ENCODE measurements at regions not wholly inside any gene's neighbourhood (a gene's known extent, or its start where the extent isn't known, plus 50 kb on each side); places are given as distances from the start of the nearest gene placed in this dataset.

DNA sequence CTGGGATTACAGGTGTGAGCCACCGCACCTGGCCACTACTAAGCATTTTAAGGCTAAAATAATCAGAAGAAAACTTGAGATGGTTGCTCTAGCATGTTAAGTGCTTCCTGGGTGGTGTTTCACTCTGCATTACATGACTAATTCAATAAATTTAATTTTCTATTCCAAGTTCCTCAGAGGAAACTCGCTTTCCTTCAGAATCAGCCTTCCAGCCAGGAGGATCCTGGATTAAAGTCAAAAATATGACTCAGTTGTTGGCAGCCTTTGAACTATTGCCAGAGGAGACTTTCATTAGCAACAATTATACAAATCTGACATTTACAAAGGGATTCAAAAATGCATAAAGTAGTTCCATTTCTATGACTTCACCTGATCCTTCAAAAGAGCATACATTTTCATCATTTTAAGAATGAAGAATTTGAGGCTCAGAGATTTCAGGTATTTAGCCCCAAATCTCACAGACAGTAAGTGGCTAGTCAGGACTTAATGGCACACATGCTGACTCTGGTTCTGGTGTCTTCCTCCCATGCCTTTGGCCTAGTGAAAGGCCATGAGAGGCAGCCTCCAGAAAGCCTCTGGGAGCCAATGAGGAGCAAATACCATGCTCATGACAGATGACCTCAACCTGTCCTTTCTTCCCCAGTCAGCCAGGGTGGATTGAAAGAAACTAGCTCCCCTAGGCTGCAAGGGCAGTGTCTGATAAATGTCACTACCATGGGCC is 115.7 kb downstream of the MAP3K21 start:
- H4K20me1 ChIP-seq (ENCODE audit: insufficient read depth, low read length) = no peaks in the 10 kb centered on the region
- H3K79me2 ChIP-seq (ENCODE audit: low read length) = no peaks in the 10 kb centered on the region
- no peak overlapping the region for H3K27ac ChIP-seq (ENCODE audit: low read length)
- no peak overlapping the region for H3K9ac ChIP-seq (ENCODE audit: low read length)
- H2AFZ ChIP-seq (ENCODE audit: low read depth, low read length) = no peak overlapping the region
- no peak overlapping the region for H3K4me2 ChIP-seq (ENCODE audit: low read length)
- peaks cover 4% of the 10 kb centered on the region for H3K27me3 ChIP-seq (ENCODE audit: low read depth, low read length)
- H3K4me3 ChIP-seq (ENCODE audit: low read length) = no peak overlapping the region
- H3K36me3 ChIP-seq (replicated peaks; ENCODE audit: low read depth, low read length) = no peaks in the 10 kb centered on the region
- no peaks in the 10 kb centered on the region for H3K9me3 ChIP-seq (ENCODE audit: insufficient read depth, low read length)
- 0 out of 2 replicates have a peak, but pooled peaks cover 4% of the 10 kb centered on the region for H3K4me1 ChIP-seq (ENCODE audit: low read length)
- TF ChIP-seq EZH2phosphoT487 (IDR thresholded peaks at IDR 0.05; ENCODE audit: low read depth) = no peak
- TF ChIP-seq CTCF (IDR thresholded peaks at IDR 0.05; ENCODE audit: low read depth, low read length) = no peak

GRCh38 chr1:233444484-233444883 is 117.0 kb downstream of the MAP3K21 start:
- H3K4me1 ChIP-seq (ENCODE audit: low read length) = 0 out of 2 replicates have a peak, but pooled peaks cover 4% of the 10 kb centered on the region
- H3K79me2 ChIP-seq (ENCODE audit: low read length) = no peaks in the 10 kb centered on the region
- TF ChIP-seq CTCF (IDR thresholded peaks at IDR 0.05; ENCODE audit: low read depth, low read length) = no peak
- no peak for TF ChIP-seq EZH2phosphoT487 (IDR thresholded peaks at IDR 0.05; ENCODE audit: low read depth)
- H3K27me3 ChIP-seq (ENCODE audit: low read depth, low read length) = peaks cover 3% of the 10 kb centered on the region
- no peak overlapping the region for H3K4me2 ChIP-seq (ENCODE audit: low read length)
- H3K27ac ChIP-seq (ENCODE audit: low read length) = no peak overlapping the region
- H3K9me3 ChIP-seq (ENCODE audit: insufficient read depth, low read length) = no peaks in the 10 kb centered on the region
- H2AFZ ChIP-seq (ENCODE audit: low read depth, low read length) = no peak overlapping the region
- no peaks in the 10 kb centered on the region for H4K20me1 ChIP-seq (ENCODE audit: insufficient read depth, low read length)
- no peaks in the 10 kb centered on the region for H3K36me3 ChIP-seq (replicated peaks; ENCODE audit: low read depth, low read length)
- no peak overlapping the region for H3K9ac ChIP-seq (ENCODE audit: low read length)
- no peak overlapping the region for H3K4me3 ChIP-seq (ENCODE audit: low read length)

DNA sequence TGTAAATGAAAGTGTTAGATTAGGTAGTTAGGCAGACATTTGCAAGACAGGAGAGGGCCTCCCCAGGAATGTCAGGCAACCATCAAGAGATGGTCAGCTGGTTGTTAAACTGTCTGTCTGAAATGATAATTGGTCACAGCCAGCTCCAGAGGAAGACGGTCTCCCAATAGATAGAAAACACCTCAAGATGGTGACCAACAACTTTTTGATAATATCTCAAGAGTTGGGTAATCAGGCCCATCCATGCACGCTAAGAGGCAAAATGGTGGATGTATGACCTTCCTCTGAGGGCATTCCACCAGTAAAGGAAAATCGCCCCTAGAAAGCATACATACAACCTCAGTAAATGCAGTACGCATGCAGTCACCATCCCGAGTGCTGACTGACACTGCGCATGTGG is 118.2 kb downstream of the MAP3K21 start:
- Histone ChIP-seq H3K9ac (ENCODE audit: low read length) (no peak overlapping the region), H3K36me3 (replicated peaks; ENCODE audit: low read depth, low read length) (no peaks in the 10 kb centered on the region), H3K4me1 (ENCODE audit: low read length) (0 out of 2 replicates have a peak, but pooled peaks cover 4% of the 10 kb centered on the region), H3K4me2 (ENCODE audit: low read length) (no peak overlapping the region), H3K79me2 (ENCODE audit: low read length) (no peaks in the 10 kb centered on the region), H4K20me1 (ENCODE audit: insufficient read depth, low read length) (no peaks in the 10 kb centered on the region), H3K9me3 (ENCODE audit: insufficient read depth, low read length) (no peaks in the 10 kb centered on the region), H3K27ac (ENCODE audit: low read length) (no peak overlapping the region), H2AFZ (ENCODE audit: low read depth, low read length) (no peak overlapping the region), H3K4me3 (ENCODE audit: low read length) (no peak overlapping the region), H3K27me3 (ENCODE audit: low read depth, low read length) (no peaks in the 10 kb centered on the region)
- no peak for TF ChIP-seq CTCF (IDR thresholded peaks at IDR 0.05; ENCODE audit: low read depth, low read length)
- no peak for TF ChIP-seq EZH2phosphoT487 (IDR thresholded peaks at IDR 0.05; ENCODE audit: low read depth)

GRCh38 chr1:233446935-233447334 is 119.4 kb downstream of the MAP3K21 start:
- no peaks in the 10 kb centered on the region for H3K4me1 ChIP-seq (ENCODE audit: low read length)
- no peaks in the 10 kb centered on the region for H3K9me3 ChIP-seq (ENCODE audit: insufficient read depth, low read length)
- H3K27ac ChIP-seq (ENCODE audit: low read length) = no peak overlapping the region
- no peak overlapping the region for H2AFZ ChIP-seq (ENCODE audit: low read depth, low read length)
- H3K4me2 ChIP-seq (ENCODE audit: low read length) = no peak overlapping the region
- H3K27me3 ChIP-seq (ENCODE audit: low read depth, low read length) = no peaks in the 10 kb centered on the region
- TF ChIP-seq EZH2phosphoT487 (IDR thresholded peaks at IDR 0.05; ENCODE audit: low read depth) (no peak), CTCF (IDR thresholded peaks at IDR 0.05; ENCODE audit: low read depth, low read length) (no peak)
- no peaks in the 10 kb centered on the region for H3K79me2 ChIP-seq (ENCODE audit: low read length)
- H3K36me3 ChIP-seq (replicated peaks; ENCODE audit: low read depth, low read length) = no peaks in the 10 kb centered on the region
- no peak overlapping the region for H3K4me3 ChIP-seq (ENCODE audit: low read length)
- no peak overlapping the region for H3K9ac ChIP-seq (ENCODE audit: low read length)
- H4K20me1 ChIP-seq (ENCODE audit: insufficient read depth, low read length) = no peaks in the 10 kb centered on the region

All from OCI-LY3 (cell line).